ENCODE measurements at regions not wholly inside any gene's neighbourhood (a gene's known extent, or its start where the extent isn't known, plus 50 kb on each side); places are given as distances from the start of the nearest gene placed in this dataset.

DNA sequence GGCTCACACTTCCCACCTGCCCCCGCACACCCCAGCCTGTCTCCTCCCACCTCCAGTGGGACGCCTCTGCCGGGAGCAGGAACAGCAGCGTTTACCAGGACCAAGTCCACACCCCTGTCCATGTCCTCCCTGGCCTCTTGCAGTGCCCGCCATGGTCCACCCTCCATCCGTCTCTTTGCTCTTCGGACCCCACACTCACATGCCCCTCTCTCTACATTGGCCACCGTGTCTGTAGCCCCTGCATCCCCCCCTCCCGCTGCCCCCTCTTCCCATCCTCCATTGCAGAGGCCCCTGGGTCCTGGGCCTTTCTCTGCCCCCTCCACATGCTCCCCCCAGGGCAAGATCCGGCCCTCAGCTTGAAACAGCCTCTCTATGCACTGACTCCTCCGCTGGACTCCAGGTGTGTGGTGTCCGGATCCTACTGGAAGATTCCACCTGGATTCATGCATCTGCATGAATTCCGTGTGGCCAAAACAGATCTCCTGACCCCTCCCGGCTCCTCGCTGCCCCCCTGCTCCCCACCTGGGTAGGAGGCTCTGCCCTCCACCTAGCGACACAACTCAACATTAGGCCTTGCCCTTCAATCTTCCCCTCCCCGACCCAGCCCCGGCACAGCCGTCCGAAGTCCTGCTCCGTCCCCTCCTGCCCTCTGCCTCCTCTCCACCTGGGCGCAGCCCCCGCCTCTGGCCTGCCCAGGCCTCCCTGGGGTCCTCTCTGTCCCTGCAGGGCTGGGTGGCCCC lies 168.5 kb downstream of the OLFM1 start:
- H3K4me3 ChIP-seq (ENCODE audit: extremely low read depth, insufficient read depth, low read length, poor library complexity, severe bottlenecking): no peak overlapping the region
- no peaks in the 10 kb centered on the region for H3K36me3 ChIP-seq (ENCODE audit: control insufficient read depth, insufficient read depth, low read length)
- peaks cover 10% of the 10 kb centered on the region for H3K4me1 ChIP-seq (ENCODE audit: control insufficient read depth, insufficient read depth, low read length, poor library complexity, severe bottlenecking)
- 87% methylated on average over 10 to 22 of the region's 23 CpGs for WGBS, 2 experiments (ENCODE audit: insufficient coverage in 2 of 2)
- no peaks in the 10 kb centered on the region for H3K9me3 ChIP-seq (ENCODE audit: control insufficient read depth, low read length)
- H3K27ac ChIP-seq (ENCODE audit: low read depth, low read length, severe bottlenecking): no peak overlapping the region

DNA sequence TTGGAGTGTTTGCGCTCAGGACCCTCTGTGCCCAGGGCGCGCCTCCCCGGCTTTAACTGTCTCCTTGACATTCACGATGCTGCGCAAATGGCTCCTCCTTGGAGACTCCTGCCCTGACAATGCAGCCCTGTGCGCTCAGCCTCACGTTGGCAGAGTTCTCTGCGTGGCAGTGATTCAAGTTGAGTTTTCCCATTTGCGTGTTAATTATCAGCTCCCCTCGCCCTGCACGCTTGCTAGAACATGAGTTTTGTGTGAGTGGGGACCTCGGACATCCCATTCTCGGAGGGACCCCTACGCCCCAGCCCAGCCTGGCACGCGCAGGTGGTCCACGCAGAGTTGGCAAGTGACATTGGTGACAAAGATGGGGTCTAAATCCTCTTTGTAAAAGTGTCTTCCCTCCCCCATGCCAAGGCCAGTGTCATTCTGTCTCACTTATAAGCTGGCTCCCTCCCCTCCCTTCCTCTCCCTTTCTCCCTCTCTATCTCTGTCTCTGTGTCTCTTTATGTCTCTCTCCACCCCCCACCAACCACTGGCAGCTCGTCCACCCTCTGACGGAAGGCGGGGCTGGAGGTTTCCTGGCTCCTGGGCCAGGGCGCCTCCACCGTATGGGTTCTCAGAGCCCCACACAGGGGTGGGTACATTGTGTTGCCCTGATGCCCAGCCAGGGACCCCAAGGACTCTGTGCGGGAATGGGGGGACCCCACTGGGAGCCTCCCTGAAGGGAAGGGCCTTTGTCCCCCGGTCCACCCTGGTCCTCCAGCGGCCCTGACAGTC lies 169.3 kb downstream of the OLFM1 start:
- H3K9me3 ChIP-seq (ENCODE audit: control insufficient read depth, low read length): no peaks in the 10 kb centered on the region
- no peaks in the 10 kb centered on the region for H3K36me3 ChIP-seq (ENCODE audit: control insufficient read depth, insufficient read depth, low read length)
- WGBS, 2 experiments (ENCODE audit: insufficient coverage in 2 of 2): 84 to 87% methylated on average over 16 to 26 of the region's 26 CpGs
- H3K27ac ChIP-seq (ENCODE audit: low read depth, low read length, severe bottlenecking): no peak overlapping the region
- H3K4me3 ChIP-seq (ENCODE audit: extremely low read depth, insufficient read depth, low read length, poor library complexity, severe bottlenecking): no peak overlapping the region
- peaks cover 10% of the 10 kb centered on the region for H3K4me1 ChIP-seq (ENCODE audit: control insufficient read depth, insufficient read depth, low read length, poor library complexity, severe bottlenecking)

DNA sequence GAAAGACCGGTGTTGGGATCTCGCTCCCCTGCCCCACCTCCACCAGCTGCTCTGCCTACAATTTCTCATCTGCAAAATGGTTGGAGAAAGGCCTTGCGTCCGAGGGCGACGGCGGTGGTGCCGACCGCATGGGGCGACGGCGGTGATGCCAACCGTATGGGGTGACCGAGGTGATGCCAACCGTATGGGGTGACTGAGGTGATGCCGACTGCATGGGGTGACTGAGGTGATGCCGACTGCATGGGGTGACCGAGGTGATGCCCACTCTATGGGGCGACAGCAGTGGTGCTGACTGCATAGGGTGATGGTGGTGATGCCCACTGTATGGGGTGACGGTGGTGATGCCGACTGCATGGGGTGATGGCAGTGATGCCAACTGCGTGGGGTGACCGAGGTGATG lies 171.0 kb downstream of the OLFM1 start:
- Histone ChIP-seq H3K9me3 (ENCODE audit: control insufficient read depth, low read length) (no peaks in the 10 kb centered on the region), H3K4me3 (ENCODE audit: extremely low read depth, insufficient read depth, low read length, poor library complexity, severe bottlenecking) (no peak overlapping the region), H3K27ac (ENCODE audit: low read depth, low read length, severe bottlenecking) (no peak overlapping the region), H3K36me3 (ENCODE audit: control insufficient read depth, insufficient read depth, low read length) (no peaks in the 10 kb centered on the region), H3K4me1 (ENCODE audit: control insufficient read depth, insufficient read depth, low read length, poor library complexity, severe bottlenecking) (peaks cover 4% of the 10 kb centered on the region)
- 93 to 94% methylated on average over 15 to 21 of the region's 23 CpGs for WGBS, 2 experiments (ENCODE audit: insufficient coverage in 2 of 2)

DNA sequence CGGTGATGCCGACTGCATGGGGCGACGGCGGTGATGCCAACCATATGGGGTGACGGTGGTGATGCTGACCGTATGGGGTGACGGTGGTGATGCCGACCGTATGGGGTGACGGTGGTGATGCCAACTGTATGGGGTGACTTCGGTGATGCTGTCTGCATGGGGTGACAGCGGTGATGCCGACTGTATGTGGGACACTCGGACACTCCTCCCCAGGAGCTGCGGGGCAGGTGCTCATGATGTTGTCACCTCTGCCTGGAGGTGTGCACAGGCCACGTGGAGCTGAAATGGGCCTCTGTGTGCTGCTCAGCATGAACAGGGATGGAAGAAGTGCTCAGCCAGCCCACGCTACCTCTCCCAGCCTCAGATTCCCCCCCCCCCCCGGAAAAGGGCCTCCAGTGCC lies 171.8 kb downstream of the OLFM1 start:
- Histone ChIP-seq H3K4me3 (ENCODE audit: extremely low read depth, insufficient read depth, low read length, poor library complexity, severe bottlenecking) (no peak overlapping the region), H3K9me3 (ENCODE audit: control insufficient read depth, low read length) (no peaks in the 10 kb centered on the region), H3K4me1 (ENCODE audit: control insufficient read depth, insufficient read depth, low read length, poor library complexity, severe bottlenecking) (peaks cover 4% of the 10 kb centered on the region), H3K36me3 (ENCODE audit: control insufficient read depth, insufficient read depth, low read length) (no peaks in the 10 kb centered on the region), H3K27ac (ENCODE audit: low read depth, low read length, severe bottlenecking) (no peak overlapping the region)
- 93% methylated on average over 16 to 17 of the region's 19 CpGs for WGBS, 2 experiments (ENCODE audit: insufficient coverage in 2 of 2)

DNA sequence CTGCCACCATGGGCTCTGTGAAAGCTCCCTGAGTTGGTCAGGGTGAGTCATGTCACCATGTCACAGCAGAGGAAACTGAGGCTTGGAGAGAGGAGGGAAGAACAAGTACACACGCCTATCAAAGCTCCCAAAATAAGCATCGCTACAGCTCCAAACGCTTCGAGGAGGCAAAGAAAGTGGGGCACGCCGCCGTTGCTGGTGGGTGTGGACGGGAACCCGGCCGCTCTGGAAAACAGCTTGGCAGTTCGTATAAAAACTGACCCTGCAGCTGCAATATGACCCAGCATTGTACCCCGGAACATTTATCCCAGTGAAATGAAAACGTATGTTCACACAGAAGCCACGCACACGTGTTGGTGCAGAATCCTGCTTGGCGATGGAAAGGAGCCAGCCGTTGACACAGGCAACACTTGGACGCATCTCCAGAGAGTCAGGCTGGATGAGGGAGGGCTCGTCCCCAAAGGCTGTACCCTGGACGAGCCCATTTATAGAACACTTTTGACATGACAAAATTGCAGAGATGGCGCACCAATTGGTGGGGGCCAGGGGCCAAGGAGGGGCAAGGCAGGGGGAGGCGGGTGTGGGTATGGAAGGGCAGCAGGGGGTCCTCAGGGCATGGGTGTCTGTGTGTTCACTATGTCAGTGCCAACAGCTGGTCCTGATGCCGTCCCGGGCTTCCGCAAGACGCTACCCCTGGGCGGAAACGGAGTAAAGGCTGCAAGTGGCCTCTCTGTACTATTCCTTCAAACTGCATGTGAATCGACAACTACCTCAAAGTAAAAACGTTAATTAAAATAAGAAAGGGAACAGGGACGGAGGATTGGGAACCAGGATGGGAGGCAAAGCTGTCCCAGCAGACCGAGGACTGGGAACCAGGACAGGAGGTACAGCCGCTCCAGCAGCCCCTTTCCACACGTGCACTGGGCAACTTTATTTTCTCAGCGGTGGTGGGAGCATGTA lies 173.0 kb downstream of the OLFM1 start:
- H3K4me3 ChIP-seq (ENCODE audit: extremely low read depth, insufficient read depth, low read length, poor library complexity, severe bottlenecking): no peak overlapping the region
- WGBS, 2 experiments (ENCODE audit: insufficient coverage in 2 of 2): 75 to 76% methylated on average over 30 to 31 of the region's 35 CpGs
- H3K9me3 ChIP-seq (ENCODE audit: control insufficient read depth, low read length): no peaks in the 10 kb centered on the region
- H3K36me3 ChIP-seq (ENCODE audit: control insufficient read depth, insufficient read depth, low read length): no peaks in the 10 kb centered on the region
- no peak overlapping the region for H3K27ac ChIP-seq (ENCODE audit: low read depth, low read length, severe bottlenecking)
- H3K4me1 ChIP-seq (ENCODE audit: control insufficient read depth, insufficient read depth, low read length, poor library complexity, severe bottlenecking): peaks cover 4% of the 10 kb centered on the region

DNA sequence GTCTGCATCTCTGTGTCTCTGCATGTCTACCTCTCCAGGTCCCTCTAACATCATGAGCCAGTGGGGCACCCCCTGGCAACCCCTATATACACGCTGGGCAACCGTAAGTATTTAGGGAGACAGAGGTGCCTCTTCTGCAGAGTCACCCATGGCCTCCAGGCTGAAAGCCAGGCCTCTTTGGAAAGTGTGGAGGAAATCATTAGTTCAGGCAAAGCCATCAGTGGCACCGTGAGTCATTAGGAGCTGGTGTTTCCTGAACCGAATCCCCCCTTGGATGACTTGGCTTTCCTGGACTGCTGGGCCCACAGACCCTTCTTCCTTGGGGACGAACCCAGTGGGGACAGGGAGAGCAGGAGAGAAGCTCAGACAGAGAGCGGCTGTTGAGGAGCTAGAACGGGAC lies 174.8 kb downstream of the OLFM1 start:
- H3K36me3 ChIP-seq (ENCODE audit: control insufficient read depth, insufficient read depth, low read length): no peaks in the 10 kb centered on the region
- H3K4me1 ChIP-seq (ENCODE audit: control insufficient read depth, insufficient read depth, low read length, poor library complexity, severe bottlenecking): peaks cover 4% of the 10 kb centered on the region
- no peak overlapping the region for H3K4me3 ChIP-seq (ENCODE audit: extremely low read depth, insufficient read depth, low read length, poor library complexity, severe bottlenecking)
- no peak overlapping the region for H3K27ac ChIP-seq (ENCODE audit: low read depth, low read length, severe bottlenecking)
- H3K9me3 ChIP-seq (ENCODE audit: control insufficient read depth, low read length): no peaks in the 10 kb centered on the region
- WGBS, 2 experiments (ENCODE audit: insufficient coverage in 2 of 2): 84 to 92% methylated on average over 5 of the region's 7 CpGs

DNA sequence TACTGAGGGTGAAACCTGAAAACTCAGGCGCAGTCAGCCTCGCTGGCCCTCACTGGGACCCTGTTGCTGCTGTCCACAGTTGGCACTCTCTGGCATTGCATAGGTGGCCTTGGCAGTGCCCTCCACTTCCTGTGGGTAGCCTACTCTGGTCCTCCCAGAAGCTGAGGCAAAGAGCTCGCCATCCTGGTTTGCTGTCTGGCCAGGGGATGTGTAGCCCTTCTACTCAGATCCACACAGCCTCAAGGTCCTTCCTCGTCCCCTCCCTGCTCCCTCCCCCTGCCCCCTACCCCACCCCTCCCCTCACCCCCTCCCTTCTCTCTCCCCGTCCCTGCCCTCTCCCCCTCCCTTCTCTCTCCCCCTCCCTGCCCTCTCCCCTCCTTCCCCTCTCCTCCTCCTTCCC lies 176.0 kb downstream of the OLFM1 start:
- Histone ChIP-seq H3K27ac (ENCODE audit: low read depth, low read length, severe bottlenecking) (no peak overlapping the region), H3K4me1 (ENCODE audit: control insufficient read depth, insufficient read depth, low read length, poor library complexity, severe bottlenecking) (peaks cover 4% of the 10 kb centered on the region), H3K4me3 (ENCODE audit: extremely low read depth, insufficient read depth, low read length, poor library complexity, severe bottlenecking) (no peak overlapping the region), H3K9me3 (ENCODE audit: control insufficient read depth, low read length) (no peaks in the 10 kb centered on the region), H3K36me3 (ENCODE audit: control insufficient read depth, insufficient read depth, low read length) (no peaks in the 10 kb centered on the region)
- 95 to 100% methylated on average over 2 to 3 of the region's 5 CpGs for WGBS, 2 experiments (ENCODE audit: insufficient coverage in 2 of 2)

DNA sequence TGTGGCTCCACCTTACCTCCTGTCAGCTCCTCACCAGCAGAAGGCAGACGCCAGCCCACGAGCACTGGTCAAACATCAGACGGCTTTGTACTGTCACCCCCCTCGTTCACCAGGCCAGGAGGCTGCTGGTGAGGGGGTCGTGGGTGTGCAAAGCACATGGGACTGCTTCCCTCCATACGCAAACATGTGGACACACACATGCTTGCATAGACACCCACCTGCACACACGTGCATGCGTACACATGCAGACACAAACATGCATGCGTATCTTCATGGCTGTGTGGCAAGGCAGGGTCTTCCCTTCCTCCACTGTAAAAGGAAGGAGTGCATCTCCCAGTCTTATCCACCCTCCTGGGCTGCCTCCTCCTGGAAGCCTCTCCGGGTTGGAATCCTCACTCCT lies 178.5 kb downstream of the OLFM1 start:
- Histone ChIP-seq H3K36me3 (ENCODE audit: control insufficient read depth, insufficient read depth, low read length) (no peaks in the 10 kb centered on the region), H3K4me1 (ENCODE audit: control insufficient read depth, insufficient read depth, low read length, poor library complexity, severe bottlenecking) (peaks cover 4% of the 10 kb centered on the region), H3K4me3 (ENCODE audit: extremely low read depth, insufficient read depth, low read length, poor library complexity, severe bottlenecking) (no peak overlapping the region), H3K27ac (ENCODE audit: low read depth, low read length, severe bottlenecking) (no peak overlapping the region), H3K9me3 (ENCODE audit: control insufficient read depth, low read length) (no peaks in the 10 kb centered on the region)
- 93 to 95% methylated on average over 10 of the region's 10 CpGs for WGBS, 2 experiments (ENCODE audit: insufficient coverage in 2 of 2)

DNA sequence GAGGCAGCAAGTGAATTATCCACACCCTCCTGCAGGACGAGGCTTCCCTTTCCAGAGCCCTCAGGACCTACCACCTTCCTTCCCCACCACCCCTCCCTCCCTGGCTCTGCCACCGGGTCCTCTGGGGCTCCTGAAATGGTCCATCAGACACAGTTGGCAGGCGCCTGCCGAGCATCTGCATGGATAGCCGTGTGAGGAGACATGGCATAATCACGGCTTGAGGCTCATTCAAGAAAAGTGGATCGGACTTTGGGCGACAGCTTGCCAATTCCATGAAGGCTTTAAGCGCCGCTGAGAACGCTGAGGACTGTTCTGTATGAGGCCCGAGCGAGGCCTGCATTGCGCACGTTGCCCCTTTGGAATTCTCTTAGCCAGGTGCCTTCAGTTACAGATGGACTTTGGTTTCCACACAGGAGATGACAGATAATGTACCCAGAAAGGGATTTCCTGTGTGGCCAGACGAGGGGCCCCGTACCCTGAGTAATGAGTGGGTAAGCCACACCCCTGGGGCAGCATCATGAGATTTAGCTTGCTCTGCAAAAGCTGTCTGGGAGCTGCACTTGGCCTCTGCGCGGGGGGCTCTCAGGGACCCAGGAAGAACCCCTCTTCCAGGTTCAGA lies 179.8 kb downstream of the OLFM1 start:
- no peaks in the 10 kb centered on the region for H3K9me3 ChIP-seq (ENCODE audit: control insufficient read depth, low read length)
- no peak overlapping the region for H3K4me3 ChIP-seq (ENCODE audit: extremely low read depth, insufficient read depth, low read length, poor library complexity, severe bottlenecking)
- 92 to 93% methylated on average over 16 to 18 of the region's 19 CpGs for WGBS, 2 experiments (ENCODE audit: insufficient coverage in 2 of 2)
- H3K36me3 ChIP-seq (ENCODE audit: control insufficient read depth, insufficient read depth, low read length): no peaks in the 10 kb centered on the region
- H3K27ac ChIP-seq (ENCODE audit: low read depth, low read length, severe bottlenecking): no peak overlapping the region
- H3K4me1 ChIP-seq (ENCODE audit: control insufficient read depth, insufficient read depth, low read length, poor library complexity, severe bottlenecking): peaks cover 4% of the 10 kb centered on the region

DNA sequence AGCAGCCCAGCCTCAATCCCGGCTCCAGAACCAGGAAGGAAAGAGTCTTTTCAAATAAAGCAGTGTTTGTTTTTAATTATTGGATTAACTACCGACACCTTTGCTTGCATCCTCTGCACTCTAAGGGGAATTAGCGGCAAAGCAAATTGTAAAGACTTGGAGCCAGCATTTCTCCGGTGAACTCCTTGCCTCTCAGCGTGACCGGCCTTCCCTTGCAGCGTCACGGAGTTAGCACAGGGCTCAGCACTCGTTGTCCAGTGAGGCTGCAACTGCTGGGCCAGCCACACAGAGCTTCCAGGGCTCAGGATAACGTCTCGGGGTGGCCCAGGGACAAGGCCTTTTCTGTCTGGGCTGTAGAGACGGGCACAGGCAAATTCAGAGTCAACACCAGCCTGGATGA lies 180.6 kb downstream of the OLFM1 start:
- H3K27ac ChIP-seq (ENCODE audit: low read depth, low read length, severe bottlenecking): no peak overlapping the region
- no peak overlapping the region for H3K4me3 ChIP-seq (ENCODE audit: extremely low read depth, insufficient read depth, low read length, poor library complexity, severe bottlenecking)
- H3K36me3 ChIP-seq (ENCODE audit: control insufficient read depth, insufficient read depth, low read length): no peaks in the 10 kb centered on the region
- H3K9me3 ChIP-seq (ENCODE audit: control insufficient read depth, low read length): no peaks in the 10 kb centered on the region
- WGBS, 2 experiments (ENCODE audit: insufficient coverage in 2 of 2): 79 to 91% methylated on average over 11 of the region's 12 CpGs
- no peaks in the 10 kb centered on the region for H3K4me1 ChIP-seq (ENCODE audit: control insufficient read depth, insufficient read depth, low read length, poor library complexity, severe bottlenecking)
